Neural progenitor cell (in vitro differentiated cells): ENCODE measurements at regions not wholly inside any gene's neighbourhood (a gene's known extent, or its start where the extent isn't known, plus 50 kb on each side); places are given as distances from the start of the nearest gene placed in this dataset.

Source experiments
- CTCF ChIP-seq: fragments of 200-600 bp; sonication (generic); IDR thresholded peaks from 2 replicates; pipeline ENCODE4 v1.5.1; 2017; ENCODE audit warnings: antibody characterized with exemption, mild to moderate bottlenecking
- EZH2phosphoT487 ChIP-seq: fragments of 200-600 bp; sonication (generic); IDR thresholded peaks from 2 replicates; pipeline ENCODE4 v1.6.1; 2017; ENCODE audit warnings: antibody characterized with exemption

- TF ChIP-seq CTCF = no peak
- no peak for TF ChIP-seq EZH2phosphoT487
Observed at GRCh38 chrX:69025802-69026301, 139.4 kb downstream of the PJA1 start.
